Kidney (tissue), 13 donors: ENCODE measurements at regions not wholly inside any gene's neighbourhood (a gene's known extent, or its start where the extent isn't known, plus 50 kb on each side); places are given as distances from the start of the nearest gene placed in this dataset.

Experiments
- DNase-seq, 5 donors: peaks; one replicate each; pipeline ENCODE4 v3.0.0-alpha.2; 2013 to 2020
- FAIRE-seq: peaks from 2 replicates; lab custom pipeline; 2012; peaks lifted over from hg19 to GRCh38; lab: Jason Lieb, UNC
- H3K27ac ChIP-seq, 2 donors: one replicate each; pipeline ENCODE4 v1.7.0; 2013; ENCODE audit warnings: low read depth in 2 of 2, low read length in 2 of 2, inconsistent platforms in 1 of 2
- H3K27me3 ChIP-seq: one replicate; pipeline ENCODE4 v1.7.1; 2013; ENCODE audit warnings: low read length, inconsistent platforms; ENCODE audit not compliant: control insufficient read depth, insufficient read depth
- H3K36me3 ChIP-seq, 3 donors: one replicate each; pipeline versions ENCODE4 v1.7.0 to v1.7.1; 2013; ENCODE audit warnings: low read length in 3 of 3, control low read depth in 1 of 3, inconsistent platforms in 1 of 3; ENCODE audit not compliant: insufficient read depth in 3 of 3, control insufficient read depth in 2 of 3
- H3K4me1 ChIP-seq, 3 donors: one replicate each; pipeline versions ENCODE4 v1.7.0 to v1.7.1; 2013; ENCODE audit warnings: low read length in 3 of 3, inconsistent platforms in 1 of 3, low read depth in 1 of 3; ENCODE audit not compliant: control insufficient read depth in 2 of 3, insufficient read depth in 2 of 3
- H3K4me3 ChIP-seq, 3 donors: one replicate each; pipeline versions ENCODE4 v1.7.0 to v1.8.1; 2013; ENCODE audit warnings: low read length in 3 of 3, control low read depth in 1 of 3, inconsistent platforms in 1 of 3
- H3K9ac ChIP-seq, 3 donors: one replicate each; pipeline versions ENCODE4 v1.7.0 to v1.7.1; 2013; ENCODE audit warnings: low read length in 3 of 3, control low read depth in 1 of 3, inconsistent platforms in 1 of 3
- H3K9me3 ChIP-seq, 3 donors: one replicate each; pipeline versions ENCODE4 v1.7.0 to v1.7.1; 2013; ENCODE audit warnings: low read length in 3 of 3, control low read depth in 1 of 3, inconsistent platforms in 1 of 3; ENCODE audit not compliant: control insufficient read depth in 2 of 3, insufficient read depth in 1 of 3
- intact Hi-C: fragments of 100-400 bp; cut with DNase I; formaldehyde crosslinking; loops from one replicate; pipeline ENCODE4 v1.11.1; 2022
- TF ChIP-seq, protein P1 (sequence below): IDR thresholded peaks from 3 replicates; pipeline ENCODE4 v1.5.1; 2012; ENCODE audit warnings: mild to moderate bottlenecking, moderate library complexity, borderline replicate concordance; ENCODE audit not compliant: insufficient read depth; ENCODE audit errors: extremely low read depth
- donor health status: control.
- donor health status: control.
- donor health status: control.
- donor health status: control.
- donor health status: control.
- donor health status: DM: yes; HTN: yes; CAD: no.
- donor health status: Normal renal cell carcinoma (clear cell type).

DNA sequence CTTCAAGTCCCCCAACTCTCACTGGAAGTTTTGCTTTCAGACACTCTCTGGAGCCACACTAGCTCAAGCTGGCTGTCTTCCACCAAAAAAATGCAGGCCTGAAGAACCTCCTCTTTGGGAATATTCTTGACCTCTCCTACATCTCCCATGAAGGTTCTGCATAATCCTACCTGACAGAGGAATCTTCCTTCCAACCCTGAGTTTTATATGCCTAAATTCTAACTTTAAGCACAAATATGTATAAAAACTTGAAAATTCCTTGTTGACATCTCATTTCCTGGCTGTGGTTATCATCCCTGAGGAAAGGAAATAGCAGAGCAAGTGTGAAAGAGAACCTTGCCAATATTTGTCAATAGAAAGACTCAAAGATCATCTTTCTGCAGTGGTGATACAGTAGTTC lies 249.0 kb downstream of the LPIN1 start:
- H3K9me3 ChIP-seq = peaks cover 0 to 1% (median 0%) of the 10 kb centered on the region in 3 donors
- no peak overlapping the region for H3K9ac ChIP-seq
- intact Hi-C loops = no loop called here
- no peak overlapping the region for H3K27ac ChIP-seq
- no peak overlapping the region for H3K4me3 ChIP-seq
- TF ChIP-seq, protein P1, sequence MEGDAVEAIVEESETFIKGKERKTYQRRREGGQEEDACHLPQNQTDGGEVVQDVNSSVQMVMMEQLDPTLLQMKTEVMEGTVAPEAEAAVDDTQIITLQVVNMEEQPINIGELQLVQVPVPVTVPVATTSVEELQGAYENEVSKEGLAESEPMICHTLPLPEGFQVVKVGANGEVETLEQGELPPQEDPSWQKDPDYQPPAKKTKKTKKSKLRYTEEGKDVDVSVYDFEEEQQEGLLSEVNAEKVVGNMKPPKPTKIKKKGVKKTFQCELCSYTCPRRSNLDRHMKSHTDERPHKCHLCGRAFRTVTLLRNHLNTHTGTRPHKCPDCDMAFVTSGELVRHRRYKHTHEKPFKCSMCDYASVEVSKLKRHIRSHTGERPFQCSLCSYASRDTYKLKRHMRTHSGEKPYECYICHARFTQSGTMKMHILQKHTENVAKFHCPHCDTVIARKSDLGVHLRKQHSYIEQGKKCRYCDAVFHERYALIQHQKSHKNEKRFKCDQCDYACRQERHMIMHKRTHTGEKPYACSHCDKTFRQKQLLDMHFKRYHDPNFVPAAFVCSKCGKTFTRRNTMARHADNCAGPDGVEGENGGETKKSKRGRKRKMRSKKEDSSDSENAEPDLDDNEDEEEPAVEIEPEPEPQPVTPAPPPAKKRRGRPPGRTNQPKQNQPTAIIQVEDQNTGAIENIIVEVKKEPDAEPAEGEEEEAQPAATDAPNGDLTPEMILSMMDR = no peak
- DNase-seq (no peak), FAIRE-seq (no peak)
- H3K36me3 ChIP-seq = no peaks in the 10 kb centered on the region
- no peaks in the 10 kb centered on the region for H3K4me1 ChIP-seq
- no peaks in the 10 kb centered on the region for H3K27me3 ChIP-seq

DNA sequence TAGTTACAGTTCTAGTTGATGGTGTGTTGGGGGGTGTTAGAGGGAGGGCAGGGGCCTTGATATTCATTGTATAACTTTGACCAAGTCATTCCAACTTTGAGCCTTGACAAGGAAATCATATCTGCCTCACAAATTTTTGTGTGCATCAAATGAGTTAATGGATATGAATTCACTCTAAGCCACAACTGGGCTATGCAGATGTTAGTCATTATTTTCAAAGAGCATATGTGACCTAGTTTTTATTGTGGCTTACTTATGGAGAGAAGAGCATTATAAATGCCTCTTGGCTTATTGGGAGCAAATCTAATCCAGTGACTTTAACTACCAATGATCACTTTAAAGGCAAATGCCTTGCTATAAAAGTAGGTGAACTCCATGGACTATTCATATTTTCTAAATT lies 250.2 kb downstream of the LPIN1 start:
- H3K27me3 ChIP-seq = no peaks in the 10 kb centered on the region
- H3K27ac ChIP-seq = no peak overlapping the region
- DNase-seq (no peak), FAIRE-seq (no peak)
- no peaks in the 10 kb centered on the region for H3K36me3 ChIP-seq
- TF ChIP-seq, protein P1 = no peak
- H3K9ac ChIP-seq = no peak overlapping the region
- H3K9me3 ChIP-seq = peaks cover 0 to 1% (median 0%) of the 10 kb centered on the region in 3 donors
- H3K4me3 ChIP-seq = no peak overlapping the region
- intact Hi-C loops = no loop called here
- no peaks in the 10 kb centered on the region for H3K4me1 ChIP-seq

- no peak for FAIRE-seq
Observed at GRCh38 chr2:11997142-11997541, 250.7 kb downstream of the LPIN1 start.

More at GRCh38 chr2:11997142-11997541, 250.7 kb downstream of the LPIN1 start:
- TF ChIP-seq, protein P1 = no peak
- no peaks in the 10 kb centered on the region for H3K4me1 ChIP-seq
- no peaks in the 10 kb centered on the region for H3K27me3 ChIP-seq
- no peak overlapping the region for H3K27ac ChIP-seq
- H3K36me3 ChIP-seq = no peaks in the 10 kb centered on the region
- H3K9me3 ChIP-seq = peaks cover 0 to 1% (median 0%) of the 10 kb centered on the region in 3 donors
- intact Hi-C loops = no loop called here
- DNase-seq = no peak
- no peak overlapping the region for H3K9ac ChIP-seq
- no peak overlapping the region for H3K4me3 ChIP-seq
